Adrenal gland (tissue), 5 donors: ENCODE measurements at regions not wholly inside any gene's neighbourhood (a gene's known extent, or its start where the extent isn't known, plus 50 kb on each side); places are given as distances from the start of the nearest gene placed in this dataset.

Source experiments
- CTCF ChIP-seq, 6 experiments: fragments of 450-650 bp in 4 of 6; fragments of 200-600 bp in 2 of 6; sonication (generic) in 1 of 6; IDR thresholded peaks; 1 replicate in 5 of 6; 2 replicates in 1 of 6; pipeline versions ENCODE4 v1.5.1 to v1.8.0; 2016 to 2021; ENCODE audit warnings: antibody characterized with exemption in 6 of 6, mild to moderate bottlenecking in 2 of 6, moderate library complexity in 1 of 6
- POLR2A ChIP-seq, 2 donors: fragments of 450-650 bp; IDR thresholded peaks; one replicate each; pipeline ENCODE4 v1.6.1; 2017; ENCODE audit warnings: antibody characterized with exemption in 2 of 2, mild to moderate bottlenecking in 2 of 2, moderate library complexity in 1 of 2
- donor health status: DM: no; HTN: no; CAD: no.

GRCh38 chr14:25140411-25140810 lies 90.5 kb upstream of the STXBP6 start:
- no peak for TF ChIP-seq POLR2A (IDR thresholded peaks at IDR 0.05)
- TF ChIP-seq CTCF (IDR thresholded peaks at IDR 0.05): no peak
